H1 (cell line): ENCODE measurements at regions not wholly inside any gene's neighbourhood (a gene's known extent, or its start where the extent isn't known, plus 50 kb on each side); places are given as distances from the start of the nearest gene placed in this dataset.

ENCODE experiments used
- CTCF ChIA-PET: fragments of 300-600 bp; sonication (Branson Sonifier 250); formaldehyde crosslinking; loops from one replicate; lab custom pipeline; 2021; ENCODE audit not compliant: partially characterized antibody; lab: Charles Lee
- POLR2A ChIA-PET: fragments of 300-600 bp; sonication (Branson Sonifier 250); formaldehyde crosslinking; loops from one replicate; lab custom pipeline; 2021; ENCODE audit warnings: inconsistent platforms; ENCODE audit not compliant: partially characterized antibody; lab: Charles Lee
- DNase-seq, 2 experiments: peaks; one replicate each; pipeline versions ENCODE4 v3.0.0 to v3.0.0-alpha.2; 2010 to 2022; ENCODE audit warnings: low spot score in 2 of 2, low read depth in 1 of 2, mixed read lengths in 1 of 2
- FAIRE-seq: peaks from 2 replicates; lab custom pipeline; 2011; peaks lifted over from hg19 to GRCh38; lab: Jason Lieb, UNC
- H2AFZ ChIP-seq: 2 replicates; pipeline ENCODE4 v1.8.1; 2012; ENCODE audit warnings: low read length, inconsistent platforms
- H2AK5ac ChIP-seq: 2 replicates; pipeline ENCODE4 v1.6.1; 2013; ENCODE audit warnings: low read depth, low read length
- H2BK120ac ChIP-seq: replicated peaks from 2 replicates; pipeline ENCODE3; 2013; ENCODE audit warnings: low read depth, low read length, inconsistent platforms
- H2BK12ac ChIP-seq: 2 replicates; pipeline ENCODE4 v1.6.1; 2013; ENCODE audit warnings: low read depth, low read length
- H2BK15ac ChIP-seq: 2 replicates; pipeline ENCODE4 v1.6.1; 2013; ENCODE audit warnings: low read length
- H2BK20ac ChIP-seq: 2 replicates; pipeline ENCODE4 v1.6.1; 2013; ENCODE audit warnings: low read length
- H2BK5ac ChIP-seq: 2 replicates; pipeline ENCODE4 v1.6.1; 2013; ENCODE audit warnings: low read depth, low read length
- H3K14ac ChIP-seq: 2 replicates; pipeline ENCODE4 v1.6.1; 2013; ENCODE audit warnings: inconsistent platforms; ENCODE audit not compliant: insufficient read length
- H3K18ac ChIP-seq: 2 replicates; pipeline ENCODE4 v1.6.1; 2013; ENCODE audit warnings: low read length; ENCODE audit errors: extremely low read depth
- H3K23ac ChIP-seq: 2 replicates; pipeline ENCODE4 v1.6.1; 2013; ENCODE audit warnings: inconsistent platforms; ENCODE audit not compliant: insufficient read length
- H3K23me2 ChIP-seq: 2 replicates; pipeline ENCODE4 v1.6.1; 2013; ENCODE audit warnings: low read depth, low read length
- H3K27ac ChIP-seq: 2 replicates; pipeline ENCODE4 v1.6.1; 2011; ENCODE audit warnings: low read depth, low read length, inconsistent platforms
- H3K27me3 ChIP-seq, 4 experiments: replicated peaks in 1 of 4; 1 replicate in 1 of 4; 2 replicates in 3 of 4; pipeline versions ENCODE4 v1.6.1 to v1.8.1; 2011 to 2013; ENCODE audit warnings: low read length in 3 of 4, mild to moderate bottlenecking in 3 of 4, inconsistent platforms in 2 of 4, mixed read lengths in 2 of 4, moderate library complexity in 1 of 4; ENCODE audit not compliant: control insufficient read depth in 3 of 4, insufficient read depth in 3 of 4; ENCODE audit errors: extremely low read depth in 1 of 4
- H3K36me3 ChIP-seq, 4 experiments: 2 replicates each; pipeline versions ENCODE4 v1.6.1 to v1.8.1; 2011 to 2013; ENCODE audit warnings: mild to moderate bottlenecking in 4 of 4, low read length in 3 of 4, moderate library complexity in 2 of 4, control low read depth in 1 of 4, inconsistent platforms in 1 of 4; ENCODE audit not compliant: insufficient read depth in 4 of 4, control insufficient read depth in 2 of 4
- H3K4ac ChIP-seq: replicated peaks from 2 replicates; pipeline ENCODE3; 2013; ENCODE audit warnings: low read length, low read depth, mixed read lengths, inconsistent platforms; ENCODE audit not compliant: insufficient read length
- H3K4me1 ChIP-seq, 4 experiments: replicated peaks in 1 of 4; 1 replicate in 1 of 4; 2 replicates in 3 of 4; pipeline versions ENCODE4 v1.6.1 to v1.8.1; 2011 to 2013; ENCODE audit warnings: low read length in 3 of 4, inconsistent platforms in 2 of 4, mixed read lengths in 1 of 4; ENCODE audit not compliant: insufficient read depth in 4 of 4, control insufficient read depth in 3 of 4
- H3K4me2 ChIP-seq, 2 experiments: 2 replicates each; pipeline versions ENCODE4 v1.6.1 to v1.8.1; 2011 to 2013; ENCODE audit warnings: low read depth in 2 of 2, low read length in 2 of 2, control low read depth in 1 of 2, inconsistent platforms in 1 of 2, mild to moderate bottlenecking in 1 of 2; ENCODE audit not compliant: insufficient read depth in 1 of 2
- H3K4me3 ChIP-seq, 4 experiments: fragments of 200-600, 300-600 bp in 1 of 4; sonication (generic), shearing (Covaris generic), sonication (Bioruptor Twin) in 1 of 4; 2 replicates each; pipeline versions ENCODE4 v1.5.1 to v1.8.1; 2011 to 2016; ENCODE audit warnings: low read length in 4 of 4, low read depth in 3 of 4, control low read depth in 2 of 4, inconsistent platforms in 2 of 4, mild to moderate bottlenecking in 2 of 4, mixed read lengths in 1 of 4, moderate library complexity in 1 of 4; ENCODE audit not compliant: insufficient read depth in 2 of 4; ENCODE audit errors: extremely low read depth in 1 of 4
- H3K56ac ChIP-seq: replicated peaks from 2 replicates; pipeline ENCODE3; 2013; ENCODE audit warnings: low read depth, mild to moderate bottlenecking, mixed read lengths, low read length, inconsistent platforms; ENCODE audit not compliant: insufficient read length
- H3K79me1 ChIP-seq: 2 replicates; pipeline ENCODE4 v1.6.1; 2013; ENCODE audit warnings: low read depth, low read length, control low read depth
- H3K79me2 ChIP-seq, 2 experiments: 2 replicates each; pipeline versions ENCODE4 v1.6.1 to v1.8.1; 2012 to 2013; ENCODE audit warnings: low read length in 2 of 2, mild to moderate bottlenecking in 2 of 2, inconsistent platforms in 1 of 2; ENCODE audit not compliant: insufficient read depth in 2 of 2, control insufficient read depth in 1 of 2
- H3K9ac ChIP-seq, 4 experiments: replicated peaks in 1 of 4; 1 replicate in 1 of 4; 2 replicates in 3 of 4; pipeline versions ENCODE4 v1.6.1 to v1.8.1; 2011 to 2013; ENCODE audit warnings: low read depth in 3 of 4, low read length in 3 of 4, control low read depth in 2 of 4, mild to moderate bottlenecking in 2 of 4, moderate library complexity in 2 of 4, inconsistent platforms in 1 of 4; ENCODE audit errors: extremely low read depth in 1 of 4
- H3K9me3 ChIP-seq, 2 experiments: 2 replicates each; pipeline versions ENCODE4 v1.6.1 to v1.8.1; 2012 to 2013; ENCODE audit warnings: mild to moderate bottlenecking in 2 of 2, moderate library complexity in 2 of 2, control low read depth in 1 of 2, inconsistent platforms in 1 of 2, low read depth in 1 of 2, low read length in 1 of 2, mixed read lengths in 1 of 2; ENCODE audit not compliant: insufficient read depth in 2 of 2
- H4K20me1 ChIP-seq, 2 experiments: replicated peaks in 1 of 2; 2 replicates each; pipeline versions ENCODE3 to v1.8.1; 2011 to 2013; ENCODE audit warnings: inconsistent platforms in 2 of 2, low read length in 2 of 2, mild to moderate bottlenecking in 1 of 2; ENCODE audit not compliant: insufficient read depth in 2 of 2, control insufficient read depth in 1 of 2
- H4K5ac ChIP-seq: 2 replicates; pipeline ENCODE4 v1.6.1; 2013; ENCODE audit warnings: low read length, low read depth, mixed read lengths, inconsistent platforms; ENCODE audit not compliant: insufficient read length
- H4K8ac ChIP-seq: 2 replicates; pipeline ENCODE4 v1.8.0; 2013; ENCODE audit warnings: mild to moderate bottlenecking, moderate library complexity, low read length, inconsistent platforms; ENCODE audit not compliant: insufficient read depth; ENCODE audit errors: extremely low read depth
- H4K91ac ChIP-seq: replicated peaks from 2 replicates; pipeline ENCODE3; 2013; ENCODE audit warnings: low read length, mixed read lengths, inconsistent platforms; ENCODE audit not compliant: insufficient read length
- RAD21 ChIP-seq, 2 experiments: IDR thresholded peaks in 1 of 2; conservative IDR thresholded peaks in 1 of 2; 2 replicates each; pipeline ENCODE4 v1.6.1; 2011; ENCODE audit warnings: low read depth in 2 of 2, low read length in 2 of 2, improper control_type of control experiment in 1 of 2, inconsistent platforms in 1 of 2, mild to moderate bottlenecking in 1 of 2, moderate library complexity in 1 of 2
- SIRT6 ChIP-seq: IDR thresholded peaks from one replicate; pipeline ENCODE4 v1.7.1; 2012; ENCODE audit warnings: low read length, inconsistent platforms
- SP4 ChIP-seq: IDR thresholded peaks from 2 replicates; pipeline ENCODE4 v1.6.1; 2012; ENCODE audit warnings: low read length, inconsistent platforms
- WGBS, 2 experiments: shearing (Covaris generic) in 1 of 2; methylation state at CpG; one replicate each; pipeline versions ENCODE4 v1.1.6 to v1.1.7; 2013 to 2015; ENCODE audit warnings: low lambda C conversion rate in 2 of 2, mixed read lengths in 2 of 2, inconsistent platforms in 1 of 2, low coverage in 1 of 2, missing lambda C conversion rate in 1 of 2; ENCODE audit not compliant: insufficient replicate concordance in 2 of 2, insufficient coverage in 1 of 2, insufficient read length in 1 of 2; ENCODE audit errors: extremely low coverage in 1 of 2, missing lambda C conversion rate in 1 of 2; 5-methylcytosine and 5-hydroxymethylcytosine counted together

DNA sequence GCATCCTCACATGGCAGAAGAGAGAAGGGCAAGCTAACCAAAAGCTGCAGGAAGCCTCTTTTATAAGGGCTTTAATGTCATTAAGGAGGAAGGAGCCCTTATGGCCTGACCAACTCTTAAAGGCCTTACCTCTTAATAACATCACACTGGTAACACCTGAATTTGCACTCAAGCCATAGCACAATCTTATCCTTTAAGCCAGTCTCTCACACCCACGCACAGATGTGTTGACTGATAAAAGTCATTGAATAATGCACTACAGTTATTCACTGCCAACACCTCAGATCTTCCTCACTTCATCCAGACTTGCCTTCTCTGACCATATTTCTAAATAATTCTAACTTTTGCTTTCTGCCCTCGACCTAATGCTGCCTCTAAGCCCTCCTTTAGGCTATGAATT lies 516.8 kb downstream of the ADCYAP1 start:
- Histone ChIP-seq H3K4me3 (no peak overlapping the region), H3K27me3 (peaks cover 0 to 1% (median 0%) of the 10 kb centered on the region in 4 experiments; a peak in 1 of 7 replicates), H3K79me2 (no peaks in the 10 kb centered on the region), H2BK15ac (no peak overlapping the region), H4K20me1 (no peaks in the 10 kb centered on the region), H2BK12ac (no peak overlapping the region), H4K8ac (no peak overlapping the region), H3K9me3 (no peaks in the 10 kb centered on the region), H2BK120ac (no peak overlapping the region), H3K23me2 (no peaks in the 10 kb centered on the region), H2AK5ac (no peak overlapping the region), H3K27ac (no peak overlapping the region), H3K56ac (no peak overlapping the region), H2BK20ac (no peak overlapping the region), H4K91ac (no peak overlapping the region), H3K23ac (no peak overlapping the region), H3K79me1 (no peaks in the 10 kb centered on the region), H3K4me2 (no peak overlapping the region), H3K14ac (no peak overlapping the region), H3K36me3 (no peaks in the 10 kb centered on the region), H3K4me1 (no peaks in the 10 kb centered on the region), H3K9ac (no peak overlapping the region), H2AFZ (no peak overlapping the region), H4K5ac (no peak overlapping the region), H2BK5ac (no peak overlapping the region), H3K4ac (no peak overlapping the region), H3K18ac (no peak overlapping the region)
- WGBS, 2 experiments: 83% methylated on average over 2 of the region's 2 CpGs; no CpG with 5 or more reads in 1 of the 2 experiments
- DNase-seq (no peak), FAIRE-seq (no peak)
- ChIA-PET CTCF (interaction anchor here (1.0 kb wide), 1 partner anchor 138 kb away, joined by 3 read pairs; no protein-coding TSS in a partner anchor), POLR2A (interaction anchor here (0.6 kb wide), 1 partner anchor 18 kb away, joined by 3 read pairs; no protein-coding TSS in a partner anchor)
- TF ChIP-seq SP4 (no peak), RAD21 (IDR thresholded peaks at IDR 0.05 in 1 of 2, conservative IDR thresholded peaks at IDR 0.05 in 1 of 2; ENCODE audit: low read depth in 2 of 2, low read length in 2 of 2) (0 out of 4 replicates have a peak, but pooled peaks have one; percentile 10 to 18), SIRT6 (no peak)
